Caki2 (cell line): ENCODE measurements at regions not wholly inside any gene's neighbourhood (a gene's known extent, or its start where the extent isn't known, plus 50 kb on each side); places are given as distances from the start of the nearest gene placed in this dataset.
"Not testable (repeated sequence)": the region's sequence is repeated elsewhere in the genome, so short reads cannot be mapped to it uniquely, and the experiment has no call there.

Experiments used
- DNase-seq: peaks from one replicate; pipeline ENCODE4 v3.0.0-alpha.2; 2015; ENCODE audit warnings: low read depth
- in situ Hi-C: cut with HindIII; loops from 2 replicates; pipeline ENCODE4 v1.10.0; 2016; ENCODE audit warnings: low sequenced_read_pairs, low pct_unique_long_range_greater_than_20kb, mixed read lengths

DNA sequence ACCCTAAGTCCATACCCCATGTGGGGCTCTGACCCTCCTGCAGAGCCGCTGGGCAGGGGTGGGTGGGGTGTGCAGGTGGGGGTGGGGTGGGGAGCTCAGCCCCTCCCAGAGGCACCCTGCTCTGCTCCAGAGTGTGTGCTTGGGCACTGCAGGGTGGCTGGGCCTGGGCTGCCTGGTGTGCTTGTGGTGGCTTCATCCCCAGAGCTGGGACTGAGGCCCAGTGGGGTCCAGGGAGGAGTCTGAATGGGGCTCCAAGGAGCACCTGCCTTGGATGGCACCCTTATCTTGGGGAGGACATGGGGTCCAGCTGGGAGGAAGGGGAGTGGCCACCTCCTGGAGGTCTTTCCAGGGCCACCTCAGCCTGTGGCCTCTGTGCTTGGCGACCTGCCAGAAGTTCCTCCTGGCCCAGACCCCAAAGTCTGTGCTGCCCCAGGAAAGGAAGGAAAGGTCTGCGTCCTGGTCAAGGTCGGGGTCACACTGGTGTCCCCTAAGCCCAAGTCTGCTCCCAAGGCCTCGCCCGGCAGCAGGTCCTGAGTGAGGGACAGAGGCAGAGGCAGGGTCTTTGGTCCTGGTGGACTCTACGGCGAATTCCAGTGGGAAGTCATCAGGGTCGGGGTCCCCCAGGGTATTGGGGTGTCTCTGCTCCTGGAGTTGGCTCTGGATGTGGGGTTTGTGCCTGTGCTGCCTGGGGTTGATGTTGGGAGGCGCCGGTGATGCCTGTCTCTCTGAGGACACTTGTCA lies 373.4 kb downstream of the TMEM121 start:
- in situ Hi-C loops = no loop called here
- no peak for DNase-seq

- no peak for DNase-seq
- in situ Hi-C loops = no loop called here
These were observed 374.2 kb downstream of the TMEM121 start for GRCh38 chr14:105900398-105901160.

GRCh38 chr14:105901226-105901625 lies 374.8 kb downstream of the TMEM121 start:
- in situ Hi-C loops = no loop called here

DNA sequence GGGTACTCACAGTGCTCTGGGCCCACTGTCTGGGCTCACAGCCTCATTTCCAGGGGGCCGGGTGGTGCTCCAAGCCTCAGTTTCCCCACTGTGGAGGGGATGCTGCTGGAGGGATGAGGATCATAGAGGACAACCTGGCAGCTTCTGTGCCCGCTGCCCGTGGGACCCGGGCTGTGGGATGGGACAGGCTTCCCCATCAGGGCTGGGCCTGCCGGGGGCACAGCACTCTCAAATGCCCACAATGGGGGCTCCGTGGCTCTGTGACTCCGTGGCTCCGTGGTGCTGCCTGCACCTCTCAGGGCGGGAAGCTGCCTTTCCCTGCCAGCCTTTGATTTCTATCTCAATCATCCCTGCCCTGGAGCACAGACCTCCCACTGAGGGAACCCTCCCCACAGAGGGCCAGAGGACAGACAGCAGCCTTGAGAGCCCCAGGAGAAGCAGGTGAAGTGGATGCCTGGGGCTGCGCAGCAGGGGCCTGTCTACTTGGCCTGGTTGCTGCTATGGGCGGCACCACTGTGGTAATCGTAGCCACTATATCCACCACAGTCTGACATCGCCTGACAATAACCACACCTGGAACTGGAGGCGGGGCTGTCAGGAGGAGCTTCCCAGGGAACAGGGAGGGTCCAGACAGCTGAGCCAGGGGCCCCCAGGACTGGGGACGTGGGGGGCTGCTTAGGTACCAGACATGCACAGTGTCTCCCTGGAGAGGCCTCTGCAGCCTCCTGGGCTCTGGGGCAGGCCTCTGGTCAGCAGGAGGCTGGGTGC lies 375.9 kb downstream of the TMEM121 start:
- DNase-seq = no peak
- in situ Hi-C loops = no loop called here

More at GRCh38 chr14:105901226-105901625, 374.8 kb downstream of the TMEM121 start:
- DNase-seq = no peak

DNA sequence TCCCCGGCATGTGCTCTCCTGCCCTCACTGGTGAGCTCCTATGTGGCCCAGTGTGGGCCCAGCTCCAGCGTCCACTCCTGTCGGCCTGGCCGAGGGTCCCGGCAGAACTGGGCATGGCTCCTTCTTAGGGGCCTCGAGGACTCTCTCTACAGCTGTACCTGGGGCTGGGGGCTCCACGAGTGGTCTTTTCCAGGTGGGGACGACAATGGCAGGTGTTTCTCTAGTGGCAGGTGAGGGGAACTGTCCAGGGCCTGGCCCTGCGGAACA lies 376.4 kb downstream of the TMEM121 start:
- DNase-seq, in situ Hi-C loops: not testable (repeated sequence)

DNA sequence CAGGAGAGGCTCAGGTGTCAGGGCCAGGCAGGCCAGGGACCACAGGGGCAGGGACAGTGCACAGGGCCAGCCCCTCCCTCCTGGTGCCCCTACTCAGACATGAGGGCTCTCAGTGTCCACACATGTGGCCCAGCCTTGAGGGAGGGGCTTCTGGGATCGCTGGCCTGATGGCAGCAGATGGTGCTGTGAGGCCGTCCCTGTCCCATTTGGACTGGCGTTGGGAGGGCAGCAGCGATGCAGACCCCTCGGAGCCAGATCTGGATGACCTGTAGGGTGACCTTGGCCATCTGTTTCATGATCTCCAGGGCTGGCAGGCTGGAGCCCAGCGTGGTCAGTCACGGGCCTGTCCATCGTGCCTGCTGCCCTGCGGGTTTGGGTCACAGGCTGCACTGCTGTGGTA lies 377.6 kb downstream of the TMEM121 start:
- DNase-seq = no peak
- in situ Hi-C loops = no loop called here

DNA sequence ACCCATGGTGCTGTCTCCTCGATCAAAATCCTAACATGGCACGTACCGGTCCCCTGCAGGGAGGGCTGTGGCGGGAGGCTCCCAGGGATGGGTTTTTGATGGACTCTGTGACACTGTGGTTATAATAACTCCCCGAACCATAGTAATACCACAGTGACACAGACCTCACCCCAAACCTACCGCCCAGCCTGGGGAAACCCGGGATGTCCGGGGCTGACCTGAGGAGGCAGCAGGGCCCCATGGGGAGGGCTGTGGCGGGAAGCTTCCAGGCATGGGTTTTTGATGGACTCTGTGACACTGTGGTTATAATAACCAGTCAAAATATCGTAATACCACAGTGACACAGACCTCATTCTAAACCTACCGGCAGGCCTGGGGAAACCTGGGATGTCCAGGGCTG lies 378.0 kb downstream of the TMEM121 start:
- no peak for DNase-seq
- in situ Hi-C loops = no loop called here

- in situ Hi-C loops = no loop called here
- DNase-seq = no peak
These were observed 379.1 kb downstream of the TMEM121 start for GRCh38 chr14:105905456-105905855.

GRCh38 chr14:105907276-105907675 lies 380.9 kb downstream of the TMEM121 start:
- in situ Hi-C loops = no loop called here
- no peak for DNase-seq

GRCh38 chr14:105908006-105908405 lies 381.6 kb downstream of the TMEM121 start:
- DNase-seq = no peak
- in situ Hi-C loops = no loop called here

DNA sequence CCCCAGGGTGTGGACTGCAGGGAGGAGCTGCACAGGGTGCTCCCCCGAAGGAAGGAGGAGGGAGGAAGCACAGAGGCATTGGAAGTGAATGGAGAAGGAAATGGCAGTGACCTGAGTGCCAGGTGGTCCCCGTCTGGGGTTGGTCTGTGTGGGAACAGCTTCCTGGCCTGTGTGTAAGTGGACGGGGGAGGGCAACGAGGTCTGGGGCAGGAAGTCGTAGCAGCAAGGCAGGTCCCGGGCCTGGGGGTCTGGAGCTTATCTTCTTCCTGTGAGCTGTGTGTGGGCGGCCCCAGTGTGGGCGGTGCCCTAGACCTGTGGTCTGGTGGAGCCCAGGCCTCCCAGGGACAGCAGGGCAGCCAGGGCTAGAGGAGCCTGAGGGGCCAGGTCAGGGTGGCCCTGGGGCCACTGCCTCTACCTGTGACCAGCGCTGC lies 382.1 kb downstream of the TMEM121 start:
- no peak for DNase-seq
- in situ Hi-C loops = no loop called here

DNA sequence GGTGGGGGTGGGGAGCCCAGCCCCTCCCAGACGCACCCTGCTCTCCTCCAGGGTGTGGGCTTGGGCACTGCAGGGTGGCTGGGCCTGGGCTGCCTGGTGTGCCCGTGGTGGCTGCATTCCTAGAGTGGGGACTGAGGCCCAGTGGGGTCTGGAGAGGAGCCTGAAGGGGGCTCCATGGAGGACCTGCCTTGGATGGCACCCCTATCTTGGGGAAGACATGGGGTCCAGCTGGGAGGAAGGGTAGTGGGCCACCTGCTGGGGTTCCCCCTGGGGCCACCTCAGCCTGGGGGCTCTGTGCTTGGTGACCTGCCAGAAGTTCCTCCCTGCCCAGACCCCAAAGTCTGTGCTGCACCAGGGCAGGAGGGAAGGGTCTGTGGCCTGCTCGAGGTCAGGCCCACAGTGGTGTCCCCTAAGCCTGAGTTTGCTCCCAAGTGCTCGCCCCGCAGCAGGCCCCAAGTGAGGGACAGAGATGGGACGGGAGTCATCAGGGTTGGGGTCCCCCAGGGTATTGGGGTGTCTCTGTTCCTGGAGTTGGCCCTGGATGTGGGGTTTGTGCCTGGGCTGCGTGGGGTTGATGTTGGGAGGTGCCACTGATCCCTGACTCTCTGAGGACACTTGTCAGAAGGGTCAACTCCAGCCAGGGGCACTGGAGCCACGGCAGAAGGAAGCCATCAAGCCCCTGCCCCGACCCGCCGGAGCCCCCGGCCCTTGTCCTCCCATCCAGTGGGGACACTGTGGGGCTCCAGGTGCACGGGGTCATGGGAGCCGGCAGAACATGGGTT lies 382.9 kb downstream of the TMEM121 start:
- DNase-seq = no peak
- in situ Hi-C loops = no loop called here

DNA sequence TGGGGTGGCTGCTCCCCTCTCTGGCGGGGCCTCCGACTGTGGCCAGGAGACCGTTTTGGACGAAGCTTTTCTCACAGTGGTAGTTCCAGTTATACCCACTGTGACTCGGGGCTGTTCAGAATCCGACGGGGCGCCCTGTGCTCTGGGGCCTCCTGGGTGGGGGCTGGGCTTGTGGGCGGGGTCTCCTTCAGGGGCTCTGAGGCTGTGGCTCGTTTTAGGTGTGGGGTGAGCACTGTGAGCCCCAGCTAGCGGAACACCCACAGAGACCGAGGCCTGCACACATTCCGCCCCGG lies 383.4 kb downstream of the TMEM121 start:
- DNase-seq, in situ Hi-C loops: not testable (repeated sequence)

GRCh38 chr14:105910426-105910825 lies 384.0 kb downstream of the TMEM121 start:
- in situ Hi-C loops = no loop called here
- no peak for DNase-seq

DNA sequence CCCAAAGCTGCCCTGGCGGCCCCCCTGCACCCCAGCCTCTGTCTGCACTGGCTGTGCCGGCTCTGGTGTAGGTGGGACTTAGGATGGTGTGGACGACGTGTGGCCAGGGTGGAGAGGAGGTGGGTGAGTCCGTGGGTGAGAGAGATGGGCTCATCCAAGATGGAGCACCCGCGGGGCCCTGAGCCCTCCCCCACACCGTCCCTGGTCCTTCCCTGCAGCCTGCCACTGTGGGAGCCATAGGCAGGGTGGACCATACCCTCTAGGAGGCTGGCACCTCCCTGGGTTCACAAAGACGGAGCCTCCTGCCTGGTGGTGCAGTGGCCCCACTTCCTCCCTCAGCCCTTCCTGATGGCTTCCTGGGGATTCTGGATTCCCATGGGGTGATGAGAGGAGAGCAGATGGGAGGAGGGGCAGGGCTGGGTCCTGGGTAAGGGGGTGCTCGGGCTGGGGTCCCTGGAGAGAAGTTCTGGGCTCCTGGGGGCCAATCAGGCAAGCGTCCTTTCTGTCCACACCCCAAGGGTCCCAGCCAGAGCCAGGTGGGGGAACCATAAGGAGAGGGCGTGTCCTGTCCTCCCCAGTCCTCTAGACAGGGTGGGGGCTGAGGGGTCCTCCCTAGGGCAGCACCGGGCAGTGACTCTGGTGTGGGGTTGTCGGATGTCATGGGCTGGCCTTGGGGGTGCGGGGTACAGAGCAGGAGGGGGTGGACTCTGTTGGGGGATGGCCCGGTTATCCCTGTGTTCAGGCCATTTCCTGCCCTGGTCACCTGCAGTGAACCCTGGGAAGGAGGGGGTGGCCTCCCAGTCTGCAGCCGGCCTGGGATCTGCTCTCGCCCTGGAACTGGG lies 384.8 kb downstream of the TMEM121 start:
- in situ Hi-C loops = no loop called here
- no peak for DNase-seq

- DNase-seq, in situ Hi-C loops: not testable (repeated sequence)
These were observed 385.5 kb downstream of the TMEM121 start for GRCh38 chr14:105911848-105912292.

DNA sequence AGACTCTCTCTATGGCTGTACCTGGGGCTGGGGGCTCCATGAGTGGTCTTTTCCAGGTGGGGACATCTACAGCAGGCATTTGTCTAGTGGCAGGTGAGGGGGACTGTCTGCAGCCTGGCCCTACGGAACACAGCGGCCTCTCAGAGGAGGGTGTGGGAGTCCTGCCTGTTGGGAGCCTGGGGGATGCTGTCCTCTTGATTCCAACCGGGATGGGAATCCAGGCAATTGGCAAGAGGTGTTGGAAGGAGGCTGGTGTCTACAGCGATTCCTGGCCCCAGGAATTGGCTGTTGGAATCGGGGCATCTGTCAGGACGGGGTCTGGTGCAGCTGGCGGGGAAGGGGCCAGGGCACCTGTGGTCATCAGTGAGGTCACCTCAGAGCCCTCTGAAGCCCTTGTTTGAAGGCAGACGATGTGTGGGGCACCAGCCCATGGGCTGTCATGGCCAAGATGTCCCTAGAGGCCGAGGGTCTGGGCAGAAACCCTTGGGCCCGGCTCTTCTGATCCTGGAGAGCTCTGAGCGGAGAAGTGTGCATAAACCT lies 386.3 kb downstream of the TMEM121 start:
- no peak for DNase-seq
- in situ Hi-C loops = no loop called here

GRCh38 chr14:105913221-105913620 lies 386.8 kb downstream of the TMEM121 start:
- no peak for DNase-seq
- in situ Hi-C loops = no loop called here
